C4-2B (cell line): ENCODE measurements at regions not wholly inside any gene's neighbourhood (a gene's known extent, or its start where the extent isn't known, plus 50 kb on each side); places are given as distances from the start of the nearest gene placed in this dataset.

Experiments
- H3K27ac ChIP-seq: fragments of 450-650 bp; 2 replicates; pipeline ENCODE4 v1.5.1; 2017
- ZFX ChIP-seq: fragments of 450-650 bp; IDR thresholded peaks from 2 replicates; pipeline ENCODE4 v1.6.1; 2017
- TF ChIP-seq, protein P1 (sequence below): fragments of 450-650 bp; conservative IDR thresholded peaks from 2 replicates; pipeline ENCODE4 v1.5.1; 2017; ENCODE audit warnings: mild to moderate bottlenecking

DNA sequence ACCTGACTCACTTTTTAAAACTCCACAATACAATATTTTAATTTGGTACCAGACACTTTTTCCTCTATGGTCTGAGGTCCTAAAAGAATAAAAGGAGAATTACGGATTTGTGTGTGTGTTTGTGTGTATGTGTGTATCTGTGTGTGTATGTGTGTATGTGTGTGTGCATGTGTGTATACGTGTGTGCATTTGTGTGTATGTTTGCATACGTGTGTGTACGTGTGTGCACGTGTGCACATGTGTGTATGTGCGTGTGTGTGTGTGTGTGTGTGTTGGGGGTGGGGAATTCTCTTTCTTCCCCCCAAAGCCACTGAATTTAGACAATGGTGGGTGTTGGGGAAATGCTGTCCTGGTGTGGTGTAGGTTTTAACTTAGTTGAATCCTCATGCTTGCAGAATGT, 807.7 kb upstream of the SALL3 start:
- no peak overlapping the region for H3K27ac ChIP-seq
- TF ChIP-seq, protein P1, sequence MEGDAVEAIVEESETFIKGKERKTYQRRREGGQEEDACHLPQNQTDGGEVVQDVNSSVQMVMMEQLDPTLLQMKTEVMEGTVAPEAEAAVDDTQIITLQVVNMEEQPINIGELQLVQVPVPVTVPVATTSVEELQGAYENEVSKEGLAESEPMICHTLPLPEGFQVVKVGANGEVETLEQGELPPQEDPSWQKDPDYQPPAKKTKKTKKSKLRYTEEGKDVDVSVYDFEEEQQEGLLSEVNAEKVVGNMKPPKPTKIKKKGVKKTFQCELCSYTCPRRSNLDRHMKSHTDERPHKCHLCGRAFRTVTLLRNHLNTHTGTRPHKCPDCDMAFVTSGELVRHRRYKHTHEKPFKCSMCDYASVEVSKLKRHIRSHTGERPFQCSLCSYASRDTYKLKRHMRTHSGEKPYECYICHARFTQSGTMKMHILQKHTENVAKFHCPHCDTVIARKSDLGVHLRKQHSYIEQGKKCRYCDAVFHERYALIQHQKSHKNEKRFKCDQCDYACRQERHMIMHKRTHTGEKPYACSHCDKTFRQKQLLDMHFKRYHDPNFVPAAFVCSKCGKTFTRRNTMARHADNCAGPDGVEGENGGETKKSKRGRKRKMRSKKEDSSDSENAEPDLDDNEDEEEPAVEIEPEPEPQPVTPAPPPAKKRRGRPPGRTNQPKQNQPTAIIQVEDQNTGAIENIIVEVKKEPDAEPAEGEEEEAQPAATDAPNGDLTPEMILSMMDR: no peak
- no peak for TF ChIP-seq ZFX

DNA sequence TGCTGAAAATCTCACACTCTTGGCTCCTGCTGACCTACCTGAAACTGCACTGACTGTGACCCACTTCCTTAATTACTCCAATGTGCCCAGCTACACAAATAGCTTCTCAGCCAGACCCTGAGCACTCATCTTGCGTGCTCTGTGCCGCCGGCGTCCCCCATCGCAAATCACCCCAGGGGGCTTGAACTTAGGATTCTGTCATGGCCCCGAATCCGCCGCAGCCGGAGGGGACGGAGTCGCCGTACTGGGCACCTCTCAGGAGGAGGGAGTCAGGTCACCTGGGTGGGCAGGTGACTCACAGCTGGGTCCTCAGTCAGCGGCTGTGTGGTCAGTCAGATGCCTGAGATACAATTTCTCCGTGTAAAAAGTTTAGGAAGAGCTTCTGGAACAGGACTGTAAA, 804.9 kb upstream of the SALL3 start:
- TF ChIP-seq, protein P1: no peak
- no peak for TF ChIP-seq ZFX
- H3K27ac ChIP-seq: no peak overlapping the region

DNA sequence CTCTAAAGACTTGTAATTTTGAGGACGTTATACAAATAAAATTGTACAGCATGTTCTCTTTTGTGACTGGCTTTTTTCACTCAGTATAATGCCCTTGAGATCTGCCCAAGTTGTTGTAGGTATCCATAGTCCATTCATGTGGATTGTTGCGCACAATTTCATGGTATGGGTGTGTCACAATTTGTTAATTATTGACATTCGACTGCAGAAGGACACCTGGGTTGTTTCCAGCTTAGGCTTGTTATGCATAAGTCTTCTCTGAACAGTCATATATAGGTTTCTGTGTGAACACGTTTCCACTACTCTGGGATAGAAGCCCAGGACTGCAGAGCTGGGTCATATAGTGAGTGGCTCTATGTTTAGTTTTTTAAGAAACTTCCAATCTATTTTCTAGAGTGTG, 800.8 kb upstream of the SALL3 start:
- H3K27ac ChIP-seq: no peak overlapping the region
- TF ChIP-seq, protein P1: no peak
- TF ChIP-seq ZFX: no peak

DNA sequence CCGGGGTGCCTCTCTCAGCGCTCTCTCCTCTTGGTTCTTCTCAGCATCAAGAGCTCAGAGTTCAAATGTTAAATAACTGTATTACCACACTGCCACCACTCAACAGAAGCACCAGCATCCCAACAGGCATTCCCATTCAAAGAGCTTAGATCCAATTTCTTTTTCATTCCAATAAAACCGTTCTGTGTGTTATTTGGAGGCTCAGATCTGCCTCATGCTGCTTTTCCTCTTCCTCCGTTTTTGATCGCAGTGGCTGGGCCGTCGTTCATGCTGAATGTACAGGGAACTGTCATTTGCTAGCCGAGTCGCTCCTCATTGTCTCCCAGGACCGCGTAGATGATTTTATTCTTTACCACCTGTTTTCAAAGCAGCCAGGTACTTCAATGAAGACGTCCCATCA, 798.9 kb upstream of the SALL3 start:
- TF ChIP-seq ZFX: no peak
- TF ChIP-seq, protein P1: no peak

DNA sequence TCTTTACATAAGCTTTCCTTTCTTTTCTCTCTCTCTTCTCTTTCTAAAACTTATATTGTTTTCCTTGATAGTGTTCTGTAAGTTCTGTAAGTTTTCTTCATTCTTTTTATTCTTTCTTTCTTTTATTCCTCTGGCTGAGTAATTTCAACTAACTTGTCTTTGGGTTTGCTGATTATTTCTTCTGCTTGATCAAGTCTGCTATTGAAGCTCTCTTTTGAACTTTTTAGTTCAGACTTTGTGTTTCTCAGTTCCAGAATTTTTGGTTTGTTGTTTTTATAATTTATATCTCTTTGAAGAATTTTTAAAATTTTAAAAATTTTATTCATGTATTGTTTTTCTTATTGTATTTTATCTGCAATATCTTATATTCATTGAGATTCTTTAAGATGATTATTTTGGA, 795.8 kb upstream of the SALL3 start:
- TF ChIP-seq, protein P1: no peak
- TF ChIP-seq ZFX: no peak
- no peak overlapping the region for H3K27ac ChIP-seq

More for the DNA sequence above, 798.9 kb upstream of the SALL3 start:
- no peak overlapping the region for H3K27ac ChIP-seq

DNA sequence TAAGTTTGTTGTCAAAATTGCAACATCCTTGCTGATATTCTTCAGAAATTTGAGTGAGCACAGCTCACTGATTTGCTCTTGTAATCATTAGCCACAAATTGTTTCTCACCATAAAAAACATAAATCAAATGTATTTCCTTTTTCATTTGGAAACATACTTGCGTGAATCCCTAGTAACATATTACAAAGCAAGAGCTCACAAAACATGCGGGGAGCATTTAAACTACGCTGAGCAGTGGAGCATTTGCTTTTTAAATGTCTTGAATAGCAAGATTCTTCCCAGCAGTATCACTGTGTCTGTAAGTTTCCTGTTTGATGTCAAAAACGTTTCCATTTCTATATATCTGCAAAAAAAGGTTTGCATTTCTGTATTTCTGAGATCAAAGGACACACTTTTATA, 788.3 kb upstream of the SALL3 start:
- TF ChIP-seq, protein P1: no peak
- TF ChIP-seq ZFX: no peak
- H3K27ac ChIP-seq: no peak overlapping the region

DNA sequence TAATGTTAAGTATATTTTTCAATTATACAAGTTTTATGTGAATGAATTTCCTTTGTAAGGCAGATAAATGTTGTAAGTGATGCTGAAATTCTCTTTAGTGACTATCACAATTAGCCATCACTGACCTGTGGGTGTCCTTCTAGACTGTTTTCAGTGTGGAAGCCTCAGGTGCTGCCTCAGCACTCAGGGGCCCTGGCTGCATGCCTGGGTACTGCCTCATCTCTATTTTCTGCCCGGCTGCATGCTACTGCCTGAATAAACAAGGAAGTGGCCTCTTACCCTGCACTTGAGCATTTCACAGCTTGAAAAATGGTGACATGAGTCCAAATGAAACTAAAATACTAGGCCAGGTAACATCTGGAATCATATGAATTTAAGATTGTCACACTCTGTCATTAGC, 787.6 kb upstream of the SALL3 start:
- H3K27ac ChIP-seq: no peak overlapping the region
- no peak for TF ChIP-seq ZFX
- TF ChIP-seq, protein P1: no peak
